SK-N-SH (cell line): ENCODE measurements at regions not wholly inside any gene's neighbourhood (a gene's known extent, or its start where the extent isn't known, plus 50 kb on each side); places are given as distances from the start of the nearest gene placed in this dataset.

Source experiments
- CTCF ChIA-PET: fragments of 300-600, 350-600 bp; formaldehyde crosslinking; extraction: SDS; loops from one replicate; lab custom pipeline; 2021; lab: Yijun Ruan, JAX
- POLR2A ChIA-PET: fragments of 350-600 bp; sonication (Branson Sonifier 250); formaldehyde crosslinking; extraction: SDS; loops from one replicate; lab custom pipeline; 2020; ENCODE audit warnings: antibody characterized with exemption, inconsistent platforms; lab: Yijun Ruan, JAX
- DNase-seq: peaks from one replicate; pipeline ENCODE4 v3.0.0; 2012
- H2AFZ ChIP-seq: fragments of 200-600 bp; sonication (generic); 2 replicates; pipeline ENCODE4 v1.8.1; 2016; ENCODE audit warnings: antibody characterized with exemption, mild to moderate bottlenecking, low read depth
- H3F3A ChIP-seq: fragments of 200-600 bp; sonication (generic); replicated peaks from 2 replicates; pipeline ENCODE3; 2016; ENCODE audit warnings: antibody characterized with exemption, mild to moderate bottlenecking; ENCODE audit not compliant: insufficient read depth
- H3K27ac ChIP-seq, 2 experiments: fragments of 200-500 bp in 1 of 2; fragments of 200-600 bp in 1 of 2; sonication (Bioruptor generic) in 1 of 2; sonication (generic), shearing (Covaris generic) in 1 of 2; 2 replicates each; pipeline versions ENCODE4 v1.5.1 to v1.6.1; 2014 to 2016; ENCODE audit warnings: low read depth in 2 of 2, inconsistent platforms in 1 of 2, low read length in 1 of 2, mild to moderate bottlenecking in 1 of 2, mixed read lengths in 1 of 2
- H3K27me3 ChIP-seq: fragments of 200-600 bp; sonication (generic), shearing (Covaris generic); 2 replicates; pipeline ENCODE4 v1.6.1; 2016; ENCODE audit warnings: mixed run types; ENCODE audit not compliant: insufficient read depth
- H3K36me3 ChIP-seq, 2 experiments: fragments of 200-500 bp in 1 of 2; fragments of 200-600 bp in 1 of 2; sonication (Bioruptor generic) in 1 of 2; sonication (generic) in 1 of 2; replicated peaks in 1 of 2; 2 replicates each; pipeline versions ENCODE3 to v1.5.1; 2014 to 2016; ENCODE audit warnings: low read length in 1 of 2, mild to moderate bottlenecking in 1 of 2; ENCODE audit not compliant: insufficient read depth in 2 of 2, control insufficient read depth in 1 of 2
- H3K4me1 ChIP-seq, 2 experiments: fragments of 200-500 bp in 1 of 2; fragments of 200-600 bp in 1 of 2; sonication (Bioruptor generic) in 1 of 2; sonication (generic), shearing (Covaris generic) in 1 of 2; 2 replicates each; pipeline versions ENCODE4 v1.5.1 to v1.6.1; 2014 to 2016; ENCODE audit warnings: low read depth in 1 of 2, low read length in 1 of 2, mixed run types in 1 of 2; ENCODE audit not compliant: insufficient read depth in 2 of 2, control insufficient read depth in 1 of 2
- H3K4me2 ChIP-seq: fragments of 200-600 bp; sonication (generic), shearing (Covaris generic); 2 replicates; pipeline ENCODE4 v1.6.1; 2017; ENCODE audit warnings: mixed run types
- H3K4me3 ChIP-seq, 2 experiments: fragments of 200-500 bp in 1 of 2; fragments of 200-600 bp in 1 of 2; sonication (Bioruptor generic) in 1 of 2; sonication (generic), shearing (Covaris generic) in 1 of 2; 2 replicates each; pipeline versions ENCODE4 v1.5.1 to v1.8.1; 2014 to 2016; ENCODE audit warnings: low read depth in 2 of 2, inconsistent platforms in 1 of 2, low read length in 1 of 2, mild to moderate bottlenecking in 1 of 2, mixed read lengths in 1 of 2, moderate library complexity in 1 of 2
- H3K79me2 ChIP-seq: fragments of 200-600 bp; sonication (generic); 2 replicates; pipeline ENCODE4 v1.8.1; 2017; ENCODE audit warnings: mild to moderate bottlenecking; ENCODE audit not compliant: insufficient read depth
- H3K9ac ChIP-seq: fragments of 200-600 bp; sonication (generic); 2 replicates; pipeline ENCODE4 v1.6.1; 2017; ENCODE audit warnings: mixed run types
- H3K9me2 ChIP-seq: fragments of 200-600 bp; sonication (generic); 2 replicates; pipeline ENCODE4 v1.6.1; 2017; ENCODE audit warnings: mixed run types
- H3K9me3 ChIP-seq: fragments of 200-600 bp; sonication (generic); 2 replicates; pipeline ENCODE4 v1.6.1; 2017; ENCODE audit warnings: mixed run types, mild to moderate bottlenecking, moderate library complexity
- H4K20me1 ChIP-seq: fragments of 200-600 bp; sonication (generic); 2 replicates; pipeline ENCODE4 v1.6.1; 2017; ENCODE audit warnings: mild to moderate bottlenecking, mixed run types; ENCODE audit not compliant: insufficient read depth
- GABPA ChIP-seq: IDR thresholded peaks from 2 replicates; pipeline ENCODE4 v1.4.0; 2012; ENCODE audit warnings: low read depth, mild to moderate bottlenecking
- MEF2A ChIP-seq: IDR thresholded peaks from 2 replicates; pipeline ENCODE4 v1.4.0; 2012; ENCODE audit warnings: low read depth, borderline replicate concordance
- MXI1 ChIP-seq: IDR thresholded peaks from 2 replicates; pipeline ENCODE4 v1.6.1; 2012; ENCODE audit warnings: mild to moderate bottlenecking, low read depth, low read length, improper control_type of control experiment
- POLR2AphosphoS5 ChIP-seq: IDR thresholded peaks from 2 replicates; pipeline ENCODE4 v1.6.1; 2012; ENCODE audit warnings: low read depth, low read length
- RAD21 ChIP-seq: IDR thresholded peaks from 2 replicates; pipeline ENCODE4 v1.6.1; 2012; ENCODE audit warnings: mild to moderate bottlenecking, low read length
- RCOR1 ChIP-seq: fragments of 150-350 bp; IDR thresholded peaks from 2 replicates; pipeline ENCODE4 v1.6.1; 2017; ENCODE audit warnings: antibody characterized with exemption, low read length
- TCF12 ChIP-seq: IDR thresholded peaks from 2 replicates; pipeline ENCODE4 v1.4.0; 2012
- TEAD4 ChIP-seq: IDR thresholded peaks from 2 replicates; pipeline ENCODE4 v1.4.0; 2012; ENCODE audit warnings: mild to moderate bottlenecking, borderline replicate concordance; ENCODE audit not compliant: insufficient read depth
- WGBS: methylation state at CpG from one replicate; pipeline ENCODE4 v1.1.6; 2017; ENCODE audit warnings: low lambda C conversion rate; 5-methylcytosine and 5-hydroxymethylcytosine counted together
- TF ChIP-seq, protein P1 (sequence below): fragments of 200-600 bp; sonication (generic); IDR thresholded peaks from 2 replicates; pipeline ENCODE4 v1.6.1; 2017; ENCODE audit warnings: antibody characterized with exemption, mild to moderate bottlenecking, moderate library complexity
- TF ChIP-seq, protein P2 (sequence below): IDR thresholded peaks from 2 replicates; pipeline ENCODE4 v1.4.0; 2012; ENCODE audit warnings: low read depth, borderline replicate concordance
- TF ChIP-seq, protein P3 (sequence below): IDR thresholded peaks from 2 replicates; pipeline ENCODE4 v1.4.0; 2012; ENCODE audit warnings: low read depth
- TF ChIP-seq, protein P4 (sequence below): fragments of 150-350 bp; IDR thresholded peaks from 2 replicates; pipeline ENCODE4 v1.6.1; 2017; ENCODE audit warnings: antibody characterized with exemption, low read length, low read depth, borderline replicate concordance
- TF ChIP-seq, protein P5 (sequence below): IDR thresholded peaks from 2 replicates; pipeline ENCODE4 v1.6.1; 2012; ENCODE audit warnings: mild to moderate bottlenecking, low read depth, low read length, moderate library complexity
- TF ChIP-seq, protein P6 (sequence below): IDR thresholded peaks from 2 replicates; pipeline ENCODE4 v1.4.0; 2012; ENCODE audit warnings: low read depth, borderline replicate concordance
- TF ChIP-seq, protein P7 (sequence below): IDR thresholded peaks from 2 replicates; pipeline ENCODE4; 2012

DNA sequence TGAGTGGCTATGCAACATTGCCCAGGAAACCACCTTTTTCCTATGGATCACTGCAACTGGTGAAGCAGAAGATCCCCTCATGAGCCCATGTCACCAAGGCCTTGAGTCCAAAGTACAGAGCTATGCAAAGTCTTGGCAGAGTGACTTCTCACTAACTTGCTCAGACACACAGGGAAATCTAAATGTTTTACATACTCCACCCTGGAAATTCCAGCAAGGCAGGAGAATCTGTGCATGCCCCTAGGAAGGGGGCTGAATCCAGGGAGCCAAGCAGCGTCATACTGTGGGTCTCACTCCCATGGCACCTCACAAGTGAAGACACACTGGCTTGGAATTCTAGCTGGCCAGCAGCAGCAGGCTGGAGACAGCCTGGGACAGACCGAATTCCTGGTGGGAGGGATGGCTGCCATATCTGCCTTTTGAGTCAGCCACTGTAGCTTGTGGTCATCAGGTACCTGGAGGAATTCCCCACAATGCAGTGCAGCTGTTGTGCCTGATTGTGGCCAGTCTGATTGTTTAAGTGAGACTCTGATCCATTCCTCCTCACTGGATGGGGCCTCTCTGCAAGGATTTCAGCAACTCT is 1817.4 kb downstream of the SUCLG1 start (continued):
- TF ChIP-seq, protein P1, sequence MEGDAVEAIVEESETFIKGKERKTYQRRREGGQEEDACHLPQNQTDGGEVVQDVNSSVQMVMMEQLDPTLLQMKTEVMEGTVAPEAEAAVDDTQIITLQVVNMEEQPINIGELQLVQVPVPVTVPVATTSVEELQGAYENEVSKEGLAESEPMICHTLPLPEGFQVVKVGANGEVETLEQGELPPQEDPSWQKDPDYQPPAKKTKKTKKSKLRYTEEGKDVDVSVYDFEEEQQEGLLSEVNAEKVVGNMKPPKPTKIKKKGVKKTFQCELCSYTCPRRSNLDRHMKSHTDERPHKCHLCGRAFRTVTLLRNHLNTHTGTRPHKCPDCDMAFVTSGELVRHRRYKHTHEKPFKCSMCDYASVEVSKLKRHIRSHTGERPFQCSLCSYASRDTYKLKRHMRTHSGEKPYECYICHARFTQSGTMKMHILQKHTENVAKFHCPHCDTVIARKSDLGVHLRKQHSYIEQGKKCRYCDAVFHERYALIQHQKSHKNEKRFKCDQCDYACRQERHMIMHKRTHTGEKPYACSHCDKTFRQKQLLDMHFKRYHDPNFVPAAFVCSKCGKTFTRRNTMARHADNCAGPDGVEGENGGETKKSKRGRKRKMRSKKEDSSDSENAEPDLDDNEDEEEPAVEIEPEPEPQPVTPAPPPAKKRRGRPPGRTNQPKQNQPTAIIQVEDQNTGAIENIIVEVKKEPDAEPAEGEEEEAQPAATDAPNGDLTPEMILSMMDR = no peak
- TF ChIP-seq, protein P2, sequence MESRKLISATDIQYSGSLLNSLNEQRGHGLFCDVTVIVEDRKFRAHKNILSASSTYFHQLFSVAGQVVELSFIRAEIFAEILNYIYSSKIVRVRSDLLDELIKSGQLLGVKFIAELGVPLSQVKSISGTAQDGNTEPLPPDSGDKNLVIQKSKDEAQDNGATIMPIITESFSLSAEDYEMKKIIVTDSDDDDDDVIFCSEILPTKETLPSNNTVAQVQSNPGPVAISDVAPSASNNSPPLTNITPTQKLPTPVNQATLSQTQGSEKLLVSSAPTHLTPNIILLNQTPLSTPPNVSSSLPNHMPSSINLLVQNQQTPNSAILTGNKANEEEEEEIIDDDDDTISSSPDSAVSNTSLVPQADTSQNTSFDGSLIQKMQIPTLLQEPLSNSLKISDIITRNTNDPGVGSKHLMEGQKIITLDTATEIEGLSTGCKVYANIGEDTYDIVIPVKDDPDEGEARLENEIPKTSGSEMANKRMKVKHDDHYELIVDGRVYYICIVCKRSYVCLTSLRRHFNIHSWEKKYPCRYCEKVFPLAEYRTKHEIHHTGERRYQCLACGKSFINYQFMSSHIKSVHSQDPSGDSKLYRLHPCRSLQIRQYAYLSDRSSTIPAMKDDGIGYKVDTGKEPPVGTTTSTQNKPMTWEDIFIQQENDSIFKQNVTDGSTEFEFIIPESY = no peak
- no peak for TF ChIP-seq POLR2AphosphoS5
- TF ChIP-seq, protein P3, sequence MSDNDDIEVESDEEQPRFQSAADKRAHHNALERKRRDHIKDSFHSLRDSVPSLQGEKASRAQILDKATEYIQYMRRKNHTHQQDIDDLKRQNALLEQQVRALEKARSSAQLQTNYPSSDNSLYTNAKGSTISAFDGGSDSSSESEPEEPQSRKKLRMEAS = no peak

DNA sequence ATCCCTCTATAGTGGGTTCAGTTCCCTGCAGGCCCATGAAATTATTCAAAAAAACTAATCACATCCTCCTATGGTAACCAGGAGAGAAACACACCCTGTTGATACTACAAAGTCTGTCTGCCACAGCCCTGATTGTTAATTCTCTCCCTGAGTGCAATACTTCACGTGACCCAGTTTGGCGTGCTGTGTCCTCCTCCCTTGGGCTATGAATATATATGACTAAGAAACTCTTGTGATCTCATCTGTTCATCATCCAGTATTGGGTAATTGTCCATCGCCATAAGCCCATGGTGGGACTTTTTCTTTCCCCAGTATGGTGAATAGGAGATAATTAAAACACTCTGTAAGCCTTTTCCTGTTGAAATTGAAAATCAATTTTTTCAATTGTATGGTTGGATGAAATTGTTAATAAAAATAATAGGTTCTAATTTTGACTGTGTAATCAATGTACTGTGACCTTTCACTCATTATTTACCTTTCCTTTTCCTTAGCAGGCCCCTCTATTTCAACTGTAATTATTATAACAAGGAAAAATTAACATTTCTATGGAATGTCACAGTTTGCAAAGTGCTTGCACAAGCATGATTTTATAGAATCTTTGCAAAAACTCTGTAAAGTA is 1822.6 kb downstream of the SUCLG1 start:
- ChIA-PET POLR2A (no interaction called here), CTCF (no interaction called here)
- Histone ChIP-seq H3K9me2 (no peaks in the 10 kb centered on the region), H3K9me3 (no peaks in the 10 kb centered on the region), H3K4me2 (no peak overlapping the region), H2AFZ (no peak overlapping the region), H3K4me3 (no peak overlapping the region), H3K9ac (no peak overlapping the region), H3K4me1 (no peaks in the 10 kb centered on the region), H3K36me3 (no peaks in the 10 kb centered on the region), H3K27me3 (no peaks in the 10 kb centered on the region), H3K27ac (no peak overlapping the region), H3K79me2 (no peaks in the 10 kb centered on the region), H4K20me1 (no peaks in the 10 kb centered on the region), H3F3A (no peaks in the 10 kb centered on the region)
- no peak for DNase-seq
- WGBS = 3% methylated on average over 3 of the region's 3 CpGs
- TF ChIP-seq, protein P4, sequence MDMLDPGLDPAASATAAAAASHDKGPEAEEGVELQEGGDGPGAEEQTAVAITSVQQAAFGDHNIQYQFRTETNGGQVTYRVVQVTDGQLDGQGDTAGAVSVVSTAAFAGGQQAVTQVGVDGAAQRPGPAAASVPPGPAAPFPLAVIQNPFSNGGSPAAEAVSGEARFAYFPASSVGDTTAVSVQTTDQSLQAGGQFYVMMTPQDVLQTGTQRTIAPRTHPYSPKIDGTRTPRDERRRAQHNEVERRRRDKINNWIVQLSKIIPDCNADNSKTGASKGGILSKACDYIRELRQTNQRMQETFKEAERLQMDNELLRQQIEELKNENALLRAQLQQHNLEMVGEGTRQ = no peak
- TF ChIP-seq, protein P5, sequence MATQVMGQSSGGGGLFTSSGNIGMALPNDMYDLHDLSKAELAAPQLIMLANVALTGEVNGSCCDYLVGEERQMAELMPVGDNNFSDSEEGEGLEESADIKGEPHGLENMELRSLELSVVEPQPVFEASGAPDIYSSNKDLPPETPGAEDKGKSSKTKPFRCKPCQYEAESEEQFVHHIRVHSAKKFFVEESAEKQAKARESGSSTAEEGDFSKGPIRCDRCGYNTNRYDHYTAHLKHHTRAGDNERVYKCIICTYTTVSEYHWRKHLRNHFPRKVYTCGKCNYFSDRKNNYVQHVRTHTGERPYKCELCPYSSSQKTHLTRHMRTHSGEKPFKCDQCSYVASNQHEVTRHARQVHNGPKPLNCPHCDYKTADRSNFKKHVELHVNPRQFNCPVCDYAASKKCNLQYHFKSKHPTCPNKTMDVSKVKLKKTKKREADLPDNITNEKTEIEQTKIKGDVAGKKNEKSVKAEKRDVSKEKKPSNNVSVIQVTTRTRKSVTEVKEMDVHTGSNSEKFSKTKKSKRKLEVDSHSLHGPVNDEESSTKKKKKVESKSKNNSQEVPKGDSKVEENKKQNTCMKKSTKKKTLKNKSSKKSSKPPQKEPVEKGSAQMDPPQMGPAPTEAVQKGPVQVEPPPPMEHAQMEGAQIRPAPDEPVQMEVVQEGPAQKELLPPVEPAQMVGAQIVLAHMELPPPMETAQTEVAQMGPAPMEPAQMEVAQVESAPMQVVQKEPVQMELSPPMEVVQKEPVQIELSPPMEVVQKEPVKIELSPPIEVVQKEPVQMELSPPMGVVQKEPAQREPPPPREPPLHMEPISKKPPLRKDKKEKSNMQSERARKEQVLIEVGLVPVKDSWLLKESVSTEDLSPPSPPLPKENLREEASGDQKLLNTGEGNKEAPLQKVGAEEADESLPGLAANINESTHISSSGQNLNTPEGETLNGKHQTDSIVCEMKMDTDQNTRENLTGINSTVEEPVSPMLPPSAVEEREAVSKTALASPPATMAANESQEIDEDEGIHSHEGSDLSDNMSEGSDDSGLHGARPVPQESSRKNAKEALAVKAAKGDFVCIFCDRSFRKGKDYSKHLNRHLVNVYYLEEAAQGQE = no peak
- no peak for TF ChIP-seq MEF2A
- no peak for TF ChIP-seq RCOR1
- TF ChIP-seq, protein P3 = no peak
- TF ChIP-seq MXI1 = no peak
- TF ChIP-seq RAD21 = no peak
- no peak for TF ChIP-seq POLR2AphosphoS5
- no peak for TF ChIP-seq TCF12
- TF ChIP-seq, protein P6, sequence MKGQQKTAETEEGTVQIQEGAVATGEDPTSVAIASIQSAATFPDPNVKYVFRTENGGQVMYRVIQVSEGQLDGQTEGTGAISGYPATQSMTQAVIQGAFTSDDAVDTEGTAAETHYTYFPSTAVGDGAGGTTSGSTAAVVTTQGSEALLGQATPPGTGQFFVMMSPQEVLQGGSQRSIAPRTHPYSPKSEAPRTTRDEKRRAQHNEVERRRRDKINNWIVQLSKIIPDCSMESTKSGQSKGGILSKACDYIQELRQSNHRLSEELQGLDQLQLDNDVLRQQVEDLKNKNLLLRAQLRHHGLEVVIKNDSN = no peak
- TF ChIP-seq TEAD4 = no peak
- no peak for TF ChIP-seq GABPA
- TF ChIP-seq, protein P7, sequence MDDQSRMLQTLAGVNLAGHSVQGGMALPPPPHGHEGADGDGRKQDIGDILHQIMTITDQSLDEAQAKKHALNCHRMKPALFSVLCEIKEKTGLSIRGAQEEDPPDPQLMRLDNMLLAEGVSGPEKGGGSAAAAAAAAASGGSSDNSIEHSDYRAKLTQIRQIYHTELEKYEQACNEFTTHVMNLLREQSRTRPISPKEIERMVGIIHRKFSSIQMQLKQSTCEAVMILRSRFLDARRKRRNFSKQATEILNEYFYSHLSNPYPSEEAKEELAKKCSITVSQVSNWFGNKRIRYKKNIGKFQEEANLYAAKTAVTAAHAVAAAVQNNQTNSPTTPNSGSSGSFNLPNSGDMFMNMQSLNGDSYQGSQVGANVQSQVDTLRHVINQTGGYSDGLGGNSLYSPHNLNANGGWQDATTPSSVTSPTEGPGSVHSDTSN = no peak
- TF ChIP-seq, protein P1 = no peak
